Activated B cell treated with CpG ODN at 0.5 μM for 24 hours (primary cell): ENCODE measurements at regions not wholly inside any gene's neighbourhood (a gene's known extent, or its start where the extent isn't known, plus 50 kb on each side); places are given as distances from the start of the nearest gene placed in this dataset.

Experiments
- ATAC-seq: fragments of 200-7000 bp; cut with Tn5 transposase; one replicate; pipeline ENCODE4 v1.10.0; 2021; ENCODE audit warnings: low read depth, mild to moderate bottlenecking, moderate library complexity
- CTCF ChIA-PET: fragments of 350-600 bp; sonication (Branson Sonifier 250); formaldehyde crosslinking; loops from one replicate; lab custom pipeline; 2021; ENCODE audit warnings: antibody characterized with exemption; lab: Charles Lee
- POLR2A ChIA-PET: fragments of 350-600 bp; sonication (Branson Sonifier 250); formaldehyde crosslinking; loops from one replicate; lab custom pipeline; 2021; ENCODE audit warnings: antibody characterized with exemption; lab: Charles Lee
- DNase-seq: peaks from one replicate; pipeline ENCODE4 v3.0.0; 2022
- H3K27ac Mint-ChIP-seq: one replicate; pipeline ENCODE4 v1.8.0; 2020; ENCODE audit warnings: mixed read lengths
- H3K27me3 Mint-ChIP-seq: one replicate; pipeline ENCODE4 v1.8.0; 2021; ENCODE audit warnings: mixed read lengths
- H3K36me3 Mint-ChIP-seq: one replicate; pipeline ENCODE4 v1.8.0; 2021; ENCODE audit warnings: low read depth, mixed read lengths
- H3K4me1 Mint-ChIP-seq: one replicate; pipeline ENCODE4 v1.8.0; 2021; ENCODE audit warnings: mixed read lengths
- H3K4me3 Mint-ChIP-seq: one replicate; pipeline ENCODE4 v1.8.0; 2020; ENCODE audit warnings: mild to moderate bottlenecking, mixed read lengths
- H3K9me3 Mint-ChIP-seq: one replicate; pipeline ENCODE4 v1.8.0; 2020; ENCODE audit warnings: mixed read lengths
- CTCF ChIP-seq: fragments of 200-600 bp; IDR thresholded peaks from one replicate; pipeline ENCODE4 v1.8.0; 2022; ENCODE audit warnings: antibody characterized with exemption, mild to moderate bottlenecking
- intact Hi-C: fragments of 100-400 bp; cut with micrococcal nuclease; formaldehyde crosslinking; loops from one replicate; pipeline ENCODE4 v1.15.1; 2024

DNA sequence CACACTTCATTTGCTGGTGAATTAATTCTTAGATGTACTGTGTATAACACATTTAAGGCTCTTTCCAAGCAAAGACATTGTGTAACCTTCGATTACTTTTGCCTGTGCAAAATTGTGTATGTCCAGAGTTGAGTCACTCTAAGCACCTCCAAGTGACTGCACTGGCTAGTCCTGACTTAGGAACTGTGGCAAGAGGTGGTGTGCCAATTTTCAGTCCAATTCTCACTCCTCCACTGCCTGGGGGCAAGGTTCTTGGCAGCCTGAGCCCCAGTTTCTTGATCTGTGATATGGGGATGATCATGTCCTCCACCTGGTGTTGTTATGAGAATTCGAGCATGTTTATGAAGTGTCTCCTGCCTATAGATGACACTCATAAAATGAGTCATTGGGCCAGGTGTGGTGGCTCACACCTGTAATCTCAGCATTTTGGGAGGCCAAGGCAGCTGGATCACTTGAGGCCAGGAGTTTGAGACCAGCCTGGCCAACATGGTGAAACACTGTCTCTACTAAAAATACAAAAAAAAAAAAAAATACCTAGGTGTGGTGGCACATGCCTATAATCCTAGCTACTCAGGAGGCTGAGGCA lies 105.3 kb upstream of the CDYL start:
- no peaks in the 10 kb centered on the region for H3K9me3 Mint-ChIP-seq
- H3K4me3 Mint-ChIP-seq, result no peak overlapping the region
- ChIA-PET POLR2A (no interaction called here), CTCF (no interaction called here)
- intact Hi-C loops, result no loop called here
- peaks cover 4% of the 10 kb centered on the region for H3K27me3 Mint-ChIP-seq
- no peaks in the 10 kb centered on the region for H3K36me3 Mint-ChIP-seq
- ATAC-seq (no peak), DNase-seq (no peak)
- H3K4me1 Mint-ChIP-seq, result no peaks in the 10 kb centered on the region
- H3K27ac Mint-ChIP-seq, result no peak overlapping the region
- no peak for TF ChIP-seq CTCF

DNA sequence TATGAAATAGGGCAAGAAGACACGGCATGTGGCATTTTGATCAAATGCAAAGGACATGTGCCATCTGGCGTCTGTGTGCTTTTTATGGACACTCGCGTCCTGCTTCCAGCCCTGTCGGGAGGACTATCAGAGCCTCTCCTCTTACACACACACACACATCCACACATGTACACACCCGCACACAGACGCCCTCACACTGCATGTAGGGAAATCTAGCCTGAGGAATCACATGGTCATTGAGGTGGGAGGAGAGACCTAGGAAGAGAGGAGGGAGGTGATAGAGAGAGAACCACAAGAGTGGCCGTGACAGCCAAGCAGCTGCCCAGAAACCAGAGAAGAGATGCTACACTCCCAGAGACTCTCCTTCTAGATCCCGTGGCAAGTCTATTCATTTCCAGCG lies 105.9 kb upstream of the CDYL start:
- Mint-ChIP-seq H3K27me3 (peaks cover 5% of the 10 kb centered on the region), H3K36me3 (no peaks in the 10 kb centered on the region), H3K27ac (no peak overlapping the region), H3K4me3 (no peak overlapping the region), H3K9me3 (no peaks in the 10 kb centered on the region), H3K4me1 (no peaks in the 10 kb centered on the region)
- POLR2A ChIA-PET, result no interaction called here
- intact Hi-C loops, result no loop called here
- DNase-seq (no peak), ATAC-seq (no peak)
- CTCF ChIA-PET, result no interaction called here
- TF ChIP-seq CTCF, result no peak

GRCh38 chr6:4668271-4669179 lies 107.7 kb upstream of the CDYL start:
- ATAC-seq, result no peak
- H3K27ac Mint-ChIP-seq, result no peak overlapping the region
- POLR2A ChIA-PET, result no interaction called here

GRCh38 chr6:4667591-4667990 lies 108.6 kb upstream of the CDYL start:
- DNase-seq (no peak), ATAC-seq (no peak)
- H3K27me3 Mint-ChIP-seq, result peaks cover 6% of the 10 kb centered on the region
- H3K4me1 Mint-ChIP-seq, result no peaks in the 10 kb centered on the region
- no peaks in the 10 kb centered on the region for H3K9me3 Mint-ChIP-seq
- CTCF ChIA-PET, result no interaction called here
- no peaks in the 10 kb centered on the region for H3K36me3 Mint-ChIP-seq
- TF ChIP-seq CTCF, result no peak
- intact Hi-C loops, result no loop called here
- H3K27ac Mint-ChIP-seq, result no peak overlapping the region
- POLR2A ChIA-PET, result no interaction called here
- H3K4me3 Mint-ChIP-seq, result no peak overlapping the region

More at GRCh38 chr6:4668271-4669179, 107.7 kb upstream of the CDYL start:
- H3K36me3 Mint-ChIP-seq, result no peaks in the 10 kb centered on the region
- H3K9me3 Mint-ChIP-seq, result no peaks in the 10 kb centered on the region
- CTCF ChIA-PET, result no interaction called here
- peaks cover 5% of the 10 kb centered on the region for H3K27me3 Mint-ChIP-seq
- no peak for DNase-seq
- H3K4me3 Mint-ChIP-seq, result no peak overlapping the region
- TF ChIP-seq CTCF, result no peak
- H3K4me1 Mint-ChIP-seq, result no peaks in the 10 kb centered on the region
- intact Hi-C loops, result no loop called here

DNA sequence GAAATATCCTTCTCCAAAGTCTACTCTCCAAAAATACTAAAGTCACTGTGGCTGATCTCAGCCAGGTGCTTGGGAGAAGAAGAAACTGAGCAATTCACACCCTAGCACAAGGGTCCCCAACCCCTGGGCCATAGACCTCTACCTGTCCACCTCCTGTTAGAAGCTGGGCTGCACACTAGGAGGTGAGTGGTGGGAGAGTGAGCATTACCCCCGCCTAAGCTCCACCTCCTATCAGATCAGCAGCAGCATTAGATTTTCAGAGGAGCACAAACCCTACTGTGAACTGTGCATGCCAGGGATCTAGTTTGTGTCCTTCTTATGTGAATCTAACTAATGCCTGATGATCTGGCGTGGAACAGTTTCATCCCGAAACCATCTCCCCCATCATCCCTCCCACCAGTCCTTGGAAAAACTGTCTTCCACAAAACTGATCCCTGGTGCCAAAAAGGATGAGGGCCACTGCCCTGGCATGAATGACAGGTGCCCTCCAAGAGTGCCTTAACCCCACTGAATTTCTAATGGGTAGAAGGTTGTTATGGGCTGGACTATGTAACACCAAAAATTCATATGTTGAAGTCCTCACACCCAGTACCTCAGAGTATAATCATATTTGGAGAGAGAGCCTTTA lies 109.2 kb upstream of the CDYL start:
- ChIA-PET CTCF (no interaction called here), POLR2A (no interaction called here)
- Mint-ChIP-seq H3K9me3 (no peaks in the 10 kb centered on the region), H3K27ac (no peak overlapping the region), H3K4me1 (no peaks in the 10 kb centered on the region), H3K27me3 (peaks cover 7% of the 10 kb centered on the region), H3K4me3 (no peak overlapping the region), H3K36me3 (no peaks in the 10 kb centered on the region)
- DNase-seq (no peak), ATAC-seq (no peak)
- intact Hi-C loops, result no loop called here
- TF ChIP-seq CTCF, result no peak
